Omental fat pad (tissue), 3 donors: ENCODE measurements at regions not wholly inside any gene's neighbourhood (a gene's known extent, or its start where the extent isn't known, plus 50 kb on each side); places are given as distances from the start of the nearest gene placed in this dataset.

Source experiments
- ATAC-seq: fragments of 150-250 bp; one replicate; pipeline ENCODE4 v1.9.1; 2016; ENCODE audit warnings: mild to moderate bottlenecking, moderate library complexity; ENCODE audit not compliant: low FRiP score
- DNase-seq: peaks from one replicate; pipeline ENCODE4 v3.0.0-alpha.2; 2019; ENCODE audit warnings: low spot score
- CTCF ChIP-seq, 3 donors: fragments of 450-650 bp; IDR thresholded peaks; one replicate each; pipeline ENCODE4 v1.5.1; 2016 to 2017; ENCODE audit warnings: antibody characterized with exemption in 3 of 3, mild to moderate bottlenecking in 3 of 3, moderate library complexity in 2 of 3

GRCh38 chr4:123841447-123842121, 445.0 kb downstream of the SPRY1 start:
- ATAC-seq (no peak), DNase-seq (no peak)
- no peak for TF ChIP-seq CTCF (IDR thresholded peaks at IDR 0.05)

GRCh38 chr4:123843137-123843536, 446.5 kb downstream of the SPRY1 start:
- ATAC-seq (no peak), DNase-seq (no peak)
- no peak for TF ChIP-seq CTCF (IDR thresholded peaks at IDR 0.05)

- DNase-seq (no peak), ATAC-seq (no peak)
- no peak for TF ChIP-seq CTCF (IDR thresholded peaks at IDR 0.05)
These were observed 447.8 kb downstream of the SPRY1 start for GRCh38 chr4:123844374-123844773.

GRCh38 chr4:123846092-123846491, 449.5 kb downstream of the SPRY1 start:
- DNase-seq (no peak), ATAC-seq (no peak)
- TF ChIP-seq CTCF (IDR thresholded peaks at IDR 0.05) = no peak

GRCh38 chr4:123846561-123846960, 450.0 kb downstream of the SPRY1 start:
- no peak for TF ChIP-seq CTCF (IDR thresholded peaks at IDR 0.05)
- ATAC-seq (no peak), DNase-seq (no peak)

- DNase-seq (no peak), ATAC-seq (no peak)
These were observed 452.0 kb downstream of the SPRY1 start for GRCh38 chr4:123848606-123849005.

More at GRCh38 chr4:123848606-123849005, 452.0 kb downstream of the SPRY1 start:
- no peak for TF ChIP-seq CTCF (IDR thresholded peaks at IDR 0.05)
